ENCODE measurements at regions not wholly inside any gene's neighbourhood (a gene's known extent, or its start where the extent isn't known, plus 50 kb on each side); places are given as distances from the start of the nearest gene placed in this dataset.
A peak's percentile ranks its signal among the peaks of the same experiment; 100 is the strongest.
"Not testable (repeated sequence)": the region's sequence is repeated elsewhere in the genome, so short reads cannot be mapped to it uniquely, and the experiment has no call there.

GRCh38 chr4:134862116-134862515, 660.5 kb upstream of the PABPC4L start:
- Histone ChIP-seq H4K20me1 (ENCODE audit: insufficient read depth, low read length) (no peaks in the 10 kb centered on the region), H2AFZ (ENCODE audit: low read depth, low read length) (no peak overlapping the region), H3K27me3 (ENCODE audit: insufficient read depth, low read length) (no peaks in the 10 kb centered on the region), H3K9me3 (ENCODE audit: insufficient read depth, low read depth, low read length) (no peaks in the 10 kb centered on the region), H3K36me3 (ENCODE audit: insufficient read depth, low read length) (no peaks in the 10 kb centered on the region), H3K9ac (ENCODE audit: low read length) (no peak overlapping the region), H3K4me1 (ENCODE audit: insufficient read depth, low read length) (no peaks in the 10 kb centered on the region), H3K4me3 (ENCODE audit: insufficient read depth, low read depth, low read length) (no peak overlapping the region), H3K79me2 (ENCODE audit: insufficient read depth, low read length) (no peaks in the 10 kb centered on the region), H3K27ac (ENCODE audit: low read depth, low read length) (no peak overlapping the region), H3K4me2 (ENCODE audit: low read length) (no peak overlapping the region)
- TF ChIP-seq, protein P1, sequence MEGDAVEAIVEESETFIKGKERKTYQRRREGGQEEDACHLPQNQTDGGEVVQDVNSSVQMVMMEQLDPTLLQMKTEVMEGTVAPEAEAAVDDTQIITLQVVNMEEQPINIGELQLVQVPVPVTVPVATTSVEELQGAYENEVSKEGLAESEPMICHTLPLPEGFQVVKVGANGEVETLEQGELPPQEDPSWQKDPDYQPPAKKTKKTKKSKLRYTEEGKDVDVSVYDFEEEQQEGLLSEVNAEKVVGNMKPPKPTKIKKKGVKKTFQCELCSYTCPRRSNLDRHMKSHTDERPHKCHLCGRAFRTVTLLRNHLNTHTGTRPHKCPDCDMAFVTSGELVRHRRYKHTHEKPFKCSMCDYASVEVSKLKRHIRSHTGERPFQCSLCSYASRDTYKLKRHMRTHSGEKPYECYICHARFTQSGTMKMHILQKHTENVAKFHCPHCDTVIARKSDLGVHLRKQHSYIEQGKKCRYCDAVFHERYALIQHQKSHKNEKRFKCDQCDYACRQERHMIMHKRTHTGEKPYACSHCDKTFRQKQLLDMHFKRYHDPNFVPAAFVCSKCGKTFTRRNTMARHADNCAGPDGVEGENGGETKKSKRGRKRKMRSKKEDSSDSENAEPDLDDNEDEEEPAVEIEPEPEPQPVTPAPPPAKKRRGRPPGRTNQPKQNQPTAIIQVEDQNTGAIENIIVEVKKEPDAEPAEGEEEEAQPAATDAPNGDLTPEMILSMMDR (IDR thresholded peaks at IDR 0.05; ENCODE audit: insufficient read depth, low read depth, low read length): no peak
- no peak for TF ChIP-seq EZH2 (IDR thresholded peaks at IDR 0.05; ENCODE audit: insufficient read depth, low read length)
- FAIRE-seq: no peak
- H3K9me3 Mint-ChIP-seq (ENCODE audit: unreplicated experiment): no peaks in the 10 kb centered on the region
- no peak overlapping the region for H3K27ac Mint-ChIP-seq (ENCODE audit: unreplicated experiment)
- DNase-seq (ENCODE audit: low read depth): peak; percentile 49
- H3K27me3 Mint-ChIP-seq (ENCODE audit: low read depth, unreplicated experiment): no peaks in the 10 kb centered on the region
- no peaks in the 10 kb centered on the region for H3K4me1 Mint-ChIP-seq (ENCODE audit: low read depth, unreplicated experiment)
- H3K4me3 Mint-ChIP-seq (ENCODE audit: unreplicated experiment): no peak overlapping the region
- H3K36me3 Mint-ChIP-seq (ENCODE audit: low read depth, unreplicated experiment): no peaks in the 10 kb centered on the region

- H4K20me1 ChIP-seq (ENCODE audit: insufficient read depth, low read length): no peaks in the 10 kb centered on the region
- no peaks in the 10 kb centered on the region for H3K36me3 Mint-ChIP-seq (ENCODE audit: low read depth, unreplicated experiment)
- TF ChIP-seq EZH2 (IDR thresholded peaks at IDR 0.05; ENCODE audit: insufficient read depth, low read length): no peak
- TF ChIP-seq, protein P1 (IDR thresholded peaks at IDR 0.05; ENCODE audit: insufficient read depth, low read depth, low read length): no peak
- no peak overlapping the region for H3K9ac ChIP-seq (ENCODE audit: low read length)
- no peak overlapping the region for H3K4me2 ChIP-seq (ENCODE audit: low read length)
- no peaks in the 10 kb centered on the region for H3K27me3 Mint-ChIP-seq (ENCODE audit: low read depth, unreplicated experiment)
- H3K27ac ChIP-seq (ENCODE audit: low read depth, low read length): no peak overlapping the region
- H3K36me3 ChIP-seq (ENCODE audit: insufficient read depth, low read length): no peaks in the 10 kb centered on the region
- no peaks in the 10 kb centered on the region for H3K27me3 ChIP-seq (ENCODE audit: insufficient read depth, low read length)
- H2AFZ ChIP-seq (ENCODE audit: low read depth, low read length): no peak overlapping the region
- FAIRE-seq: no peak
- H3K4me1 Mint-ChIP-seq (ENCODE audit: low read depth, unreplicated experiment): no peaks in the 10 kb centered on the region
- H3K9me3 ChIP-seq (ENCODE audit: insufficient read depth, low read depth, low read length): no peaks in the 10 kb centered on the region
- H3K27ac Mint-ChIP-seq (ENCODE audit: unreplicated experiment): no peak overlapping the region
- no peak overlapping the region for H3K4me3 Mint-ChIP-seq (ENCODE audit: unreplicated experiment)
- no peak for DNase-seq (ENCODE audit: low read depth)
- H3K79me2 ChIP-seq (ENCODE audit: insufficient read depth, low read length): no peaks in the 10 kb centered on the region
- H3K9me3 Mint-ChIP-seq (ENCODE audit: unreplicated experiment): peaks cover 3% of the 10 kb centered on the region
- no peaks in the 10 kb centered on the region for H3K4me1 ChIP-seq (ENCODE audit: insufficient read depth, low read length)
- H3K4me3 ChIP-seq (ENCODE audit: insufficient read depth, low read depth, low read length): no peak overlapping the region
Measured at GRCh38 chr4:134848681-134849080, 647.1 kb upstream of the PABPC4L start.

- H3K36me3 Mint-ChIP-seq (ENCODE audit: low read depth, unreplicated experiment); H3K79me2 ChIP-seq (ENCODE audit: insufficient read depth, low read length); H2AFZ ChIP-seq (ENCODE audit: low read depth, low read length); H4K20me1 ChIP-seq (ENCODE audit: insufficient read depth, low read length); H3K4me2 ChIP-seq (ENCODE audit: low read length); DNase-seq (ENCODE audit: low read depth); H3K27me3 ChIP-seq (ENCODE audit: insufficient read depth, low read length); H3K4me1 Mint-ChIP-seq (ENCODE audit: low read depth, unreplicated experiment); H3K27ac ChIP-seq (ENCODE audit: low read depth, low read length); H3K36me3 ChIP-seq (ENCODE audit: insufficient read depth, low read length); H3K9ac ChIP-seq (ENCODE audit: low read length); H3K27me3 Mint-ChIP-seq (ENCODE audit: low read depth, unreplicated experiment); H3K4me1 ChIP-seq (ENCODE audit: insufficient read depth, low read length); H3K27ac Mint-ChIP-seq (ENCODE audit: unreplicated experiment); FAIRE-seq; H3K9me3 ChIP-seq (ENCODE audit: insufficient read depth, low read depth, low read length); H3K4me3 ChIP-seq (ENCODE audit: insufficient read depth, low read depth, low read length); H3K4me3 Mint-ChIP-seq (ENCODE audit: unreplicated experiment): not testable (repeated sequence)
- H3K9me3 Mint-ChIP-seq (ENCODE audit: unreplicated experiment): peaks cover 11% of the 10 kb centered on the region
Measured at GRCh38 chr4:134830741-134831140, 629.2 kb upstream of the PABPC4L start.

Measured in astrocyte (in vitro differentiated cells and primary cell).